Fibroblast of peridontal ligament (primary cell): ENCODE measurements at regions not wholly inside any gene's neighbourhood (a gene's known extent, or its start where the extent isn't known, plus 50 kb on each side); places are given as distances from the start of the nearest gene placed in this dataset.
"Not testable (repeated sequence)": the region's sequence is repeated elsewhere in the genome, so short reads cannot be mapped to it uniquely, and the experiment has no call there.

ENCODE experiments used
- DNase-seq: peaks from one replicate; pipeline ENCODE4 v3.0.0-alpha.2; 2010; ENCODE audit errors: extremely low read depth

DNA sequence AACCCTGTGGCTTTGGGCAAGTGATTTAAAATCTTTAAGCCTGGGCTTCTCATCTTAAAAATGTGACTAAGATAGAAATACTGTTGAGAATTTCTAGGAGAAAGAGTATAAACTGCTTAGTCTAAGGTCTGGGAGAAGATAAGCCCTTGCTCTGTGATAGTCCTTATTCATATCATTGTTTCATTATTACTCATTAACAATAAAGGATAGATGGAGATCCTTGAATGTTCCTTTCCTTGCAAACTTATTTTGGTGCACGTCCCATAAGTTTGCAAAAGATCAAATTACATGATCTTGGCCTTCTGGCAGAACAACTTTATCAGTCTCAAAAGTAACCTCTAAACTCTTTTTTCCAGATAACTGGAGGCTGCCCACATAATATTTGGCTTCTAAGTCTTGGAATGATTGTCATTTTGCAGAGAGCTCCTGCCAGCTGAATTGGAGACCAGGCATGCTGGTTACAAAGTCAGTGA lies 138.3 kb downstream of the FAM124B start:
- peak; percentile 68 for DNase-seq

GRCh38 chr2:224261326-224261725 lies 140.6 kb downstream of the FAM124B start:
- no peak for DNase-seq

DNA sequence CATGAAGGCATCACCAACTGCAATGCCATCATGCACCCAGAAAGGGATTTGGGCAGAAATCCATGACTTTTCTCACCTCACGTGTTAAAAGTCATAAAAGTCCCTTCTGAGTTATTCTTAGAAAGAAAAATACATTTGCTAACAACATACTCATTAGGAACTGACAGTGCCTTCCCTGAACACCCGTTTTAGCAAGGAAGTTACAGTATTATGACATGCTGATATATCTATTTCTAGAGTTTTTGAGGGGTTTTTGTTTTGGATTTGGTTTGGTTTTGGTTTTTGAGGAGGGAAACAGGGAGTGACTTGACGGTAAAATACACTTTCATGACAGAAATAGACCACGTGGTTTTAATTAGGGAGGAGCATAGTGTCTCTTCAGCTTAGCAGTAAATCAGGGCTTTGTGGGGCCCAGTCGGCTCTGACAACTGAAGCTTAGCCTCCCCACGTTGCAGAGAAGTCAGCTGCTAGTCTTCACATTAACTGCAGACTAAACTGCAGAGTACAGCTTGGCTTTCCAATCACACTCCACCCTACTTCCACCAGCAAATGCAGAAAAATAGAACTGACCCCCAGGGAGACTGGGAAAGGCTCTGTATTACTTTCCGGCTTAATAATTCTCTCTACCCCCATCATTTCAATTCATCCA lies 141.4 kb downstream of the FAM124B start:
- peak; percentile 45 for DNase-seq

GRCh38 chr2:224259831-224260230 lies 142.1 kb downstream of the FAM124B start:
- DNase-seq = no peak

DNA sequence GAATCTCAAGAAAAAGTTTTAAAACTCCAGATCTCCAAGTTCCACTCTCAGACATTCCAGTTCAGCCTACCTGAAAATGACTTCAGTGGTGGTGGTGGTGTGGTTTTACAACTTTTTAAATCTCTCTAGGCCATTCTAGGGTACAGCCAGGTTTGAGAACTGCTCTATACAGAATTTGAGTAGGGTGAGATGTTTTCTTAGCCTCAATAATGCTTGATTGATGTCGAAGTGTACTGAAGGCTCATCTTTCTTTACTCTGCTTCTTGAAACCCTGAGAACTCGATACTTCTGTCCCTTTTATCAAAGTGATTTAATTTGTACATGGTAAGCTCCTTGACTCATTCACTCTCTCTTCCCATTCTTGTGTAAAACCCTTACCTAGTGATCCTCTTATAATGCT lies 143.8 kb downstream of the FAM124B start:
- DNase-seq = no peak

- DNase-seq = peak; percentile 49
Measured at GRCh38 chr2:224257156-224257555, 144.8 kb downstream of the FAM124B start.

DNA sequence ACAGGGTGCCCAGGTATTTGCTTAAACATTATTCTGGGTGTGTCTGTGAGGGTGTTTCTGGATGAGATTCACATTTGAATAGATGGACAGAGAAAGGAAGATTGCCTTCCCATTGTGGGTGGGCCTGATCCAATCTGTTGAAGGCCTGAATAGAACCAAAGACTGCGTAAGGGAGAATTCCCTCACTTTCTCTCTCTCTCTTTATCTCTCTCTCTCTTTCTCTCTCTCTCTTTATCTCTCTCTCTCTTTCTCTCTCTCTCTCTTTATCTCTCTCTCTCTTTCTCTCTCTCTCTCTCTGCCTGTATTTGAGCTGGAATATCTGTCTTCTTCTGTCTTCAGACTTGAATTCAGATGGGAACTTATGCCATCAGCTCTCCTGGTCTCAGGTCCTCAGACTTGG lies 148.4 kb downstream of the FAM124B start:
- DNase-seq = no peak

DNA sequence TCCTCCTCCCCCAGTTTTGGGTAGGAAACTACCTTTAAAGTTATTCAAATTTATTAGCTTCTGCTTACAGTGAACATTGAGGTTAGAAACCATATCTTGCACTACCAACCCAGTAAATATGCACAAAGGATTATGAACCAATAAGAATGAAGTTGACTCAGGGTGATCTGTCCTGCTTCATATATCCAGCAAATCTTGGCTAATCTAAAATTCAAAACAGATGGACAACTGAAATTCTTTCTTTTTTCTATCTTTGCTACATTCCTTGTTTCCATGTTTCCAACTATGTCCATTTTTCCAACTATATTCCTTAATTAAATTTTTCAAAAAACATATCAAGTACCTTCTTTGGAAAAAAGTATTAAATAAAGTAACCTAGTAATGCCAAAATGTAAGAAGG lies 149.3 kb downstream of the FAM124B start:
- peak; percentile 94 for DNase-seq

- peak; percentile 72 for DNase-seq
Measured at GRCh38 chr2:224248944-224249371, 152.9 kb downstream of the FAM124B start.

GRCh38 chr2:224242561-224242960 lies 159.3 kb downstream of the FAM124B start:
- peak; percentile 62 for DNase-seq

GRCh38 chr2:224241812-224242211 lies 160.1 kb downstream of the FAM124B start:
- DNase-seq = no peak

- DNase-seq = no peak
Measured at GRCh38 chr2:224241001-224241400, 160.9 kb downstream of the FAM124B start.

GRCh38 chr2:224223851-224224555 lies 177.9 kb downstream of the FAM124B start:
- DNase-seq = no peak

- DNase-seq = peak; percentile 10
Measured at GRCh38 chr2:224222974-224223373, 178.9 kb downstream of the FAM124B start.

DNA sequence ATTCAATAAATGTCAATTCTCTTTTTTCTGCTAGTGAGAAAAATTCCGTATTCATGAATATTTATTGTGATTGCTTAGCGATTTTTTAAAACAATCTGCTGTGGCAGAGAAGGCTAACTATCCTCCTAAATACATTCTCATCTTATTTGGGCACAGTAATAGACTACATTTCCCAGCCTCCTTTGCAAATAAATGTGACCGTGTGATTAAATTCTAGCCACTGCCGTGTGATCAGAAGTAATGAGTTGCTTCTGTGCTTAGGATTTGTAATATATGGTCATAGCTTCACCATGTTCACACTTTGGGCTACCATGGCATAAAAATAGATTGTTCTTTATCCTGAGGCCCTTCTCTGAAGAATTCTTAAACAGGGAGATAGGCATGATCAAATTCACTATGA lies 179.6 kb downstream of the FAM124B start:
- DNase-seq = peak; percentile 57

GRCh38 chr2:224221455-224221913 lies 180.4 kb downstream of the FAM124B start:
- DNase-seq = peak; percentile 98

DNA sequence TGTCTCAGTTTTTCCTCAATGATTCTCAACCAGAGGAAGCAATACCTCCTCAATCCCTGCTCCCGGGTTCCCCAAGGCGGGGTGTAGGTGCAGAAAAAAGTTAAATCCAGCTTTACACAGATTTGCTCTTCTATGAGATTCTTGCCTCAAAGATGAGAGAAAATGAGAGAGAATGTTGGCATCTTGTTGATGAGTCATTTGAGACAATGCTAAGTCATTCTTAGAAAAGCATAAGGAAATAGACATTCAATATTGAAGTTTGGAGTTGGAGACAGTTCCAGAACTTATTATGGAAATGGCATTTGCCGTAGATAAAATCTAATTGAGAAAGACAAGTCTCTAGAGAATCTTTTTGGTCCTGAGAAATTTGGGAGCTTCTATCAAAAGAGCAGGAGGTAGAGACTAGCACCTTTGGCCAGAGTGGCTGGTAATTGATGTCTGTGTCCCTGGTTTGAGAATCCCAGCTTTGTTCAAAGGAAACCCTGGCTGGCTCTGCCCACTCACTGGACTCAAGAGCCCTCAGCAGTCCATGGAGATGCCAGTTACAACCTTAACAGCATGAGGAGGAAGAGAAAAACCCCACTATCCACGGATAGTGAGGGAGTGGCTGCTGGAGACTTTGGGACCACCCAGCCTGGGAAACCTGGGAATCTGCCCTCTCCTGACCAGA lies 181.2 kb downstream of the FAM124B start:
- DNase-seq = peak; percentile 79

DNA sequence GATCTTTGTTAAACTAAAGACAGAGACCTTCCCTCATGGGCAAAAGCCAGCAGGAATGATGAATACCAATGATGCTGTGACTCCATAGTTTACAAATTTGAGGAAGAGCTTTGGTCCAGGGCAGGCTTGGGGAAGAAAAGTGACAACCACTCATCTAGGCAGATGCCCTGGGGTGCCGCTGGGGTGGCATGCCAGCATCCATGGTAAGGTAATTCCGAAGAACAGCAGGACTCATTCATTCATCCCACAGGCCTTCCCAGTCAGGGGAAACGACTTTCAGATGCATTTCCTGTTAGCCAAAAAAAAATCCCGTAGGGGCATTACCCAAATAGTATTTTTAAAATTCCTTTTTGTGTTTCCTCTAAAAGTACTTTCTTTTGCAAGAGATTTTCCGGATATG lies 180.7 kb upstream of the SERPINE2 start:
- no peak for DNase-seq

GRCh38 chr2:224217962-224218347 lies 178.9 kb upstream of the SERPINE2 start:
- peak; percentile 94 for DNase-seq

DNA sequence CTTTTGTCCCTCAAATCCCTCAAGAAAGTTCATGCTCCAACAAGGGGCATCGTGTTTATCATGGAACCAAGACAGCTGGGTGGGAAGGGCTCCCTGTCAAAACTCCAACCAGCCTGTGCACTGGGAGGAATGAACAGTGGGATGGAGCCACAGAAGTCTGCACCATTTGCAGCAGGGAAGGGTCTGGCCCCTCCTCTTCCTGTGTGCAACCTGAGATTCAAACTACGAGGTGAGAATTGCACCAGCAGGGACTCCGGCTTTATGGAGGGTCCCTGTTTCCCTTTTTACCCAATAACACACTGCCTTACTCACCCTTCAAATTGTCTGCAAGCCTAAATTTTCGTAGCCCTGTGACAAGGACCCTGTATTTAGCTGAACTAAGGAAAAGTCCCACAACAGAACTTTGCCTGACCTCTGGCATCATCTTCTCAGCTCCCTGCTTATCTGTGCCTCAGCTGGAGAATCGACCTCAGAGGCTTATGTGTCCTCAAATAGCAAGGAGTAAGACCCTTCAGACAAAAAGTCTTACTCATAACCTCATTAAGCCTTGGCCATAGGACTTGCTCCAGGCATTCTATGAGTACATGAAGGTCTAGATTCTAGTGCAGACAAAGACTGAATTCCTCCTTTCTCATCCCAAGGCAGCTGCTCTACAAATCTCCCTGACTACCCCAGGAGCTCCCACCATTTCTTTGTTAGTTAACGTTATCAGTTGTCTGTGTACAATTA lies 178.3 kb upstream of the SERPINE2 start:
- no peak for DNase-seq

DNA sequence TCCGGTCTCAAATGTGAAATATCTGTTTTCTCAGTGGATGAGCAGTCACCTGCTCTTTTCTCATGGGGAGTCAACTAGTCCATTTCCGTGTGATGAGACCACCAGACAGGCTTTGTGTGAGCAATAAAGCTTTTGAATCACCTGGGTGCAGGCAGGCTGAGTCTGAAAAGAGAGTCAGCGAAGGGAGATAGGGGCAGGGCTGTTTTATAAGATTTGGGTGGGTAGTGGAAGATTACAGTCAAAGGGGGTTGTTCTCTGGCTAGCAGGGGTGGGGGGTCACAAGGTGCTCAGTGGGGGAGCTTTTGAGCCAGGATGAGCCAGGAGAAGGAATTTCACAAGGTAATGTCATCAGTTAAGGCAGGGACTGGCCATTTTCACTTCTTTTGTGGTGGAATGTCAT lies 176.5 kb upstream of the SERPINE2 start:
- DNase-seq = not testable (repeated sequence)

DNA sequence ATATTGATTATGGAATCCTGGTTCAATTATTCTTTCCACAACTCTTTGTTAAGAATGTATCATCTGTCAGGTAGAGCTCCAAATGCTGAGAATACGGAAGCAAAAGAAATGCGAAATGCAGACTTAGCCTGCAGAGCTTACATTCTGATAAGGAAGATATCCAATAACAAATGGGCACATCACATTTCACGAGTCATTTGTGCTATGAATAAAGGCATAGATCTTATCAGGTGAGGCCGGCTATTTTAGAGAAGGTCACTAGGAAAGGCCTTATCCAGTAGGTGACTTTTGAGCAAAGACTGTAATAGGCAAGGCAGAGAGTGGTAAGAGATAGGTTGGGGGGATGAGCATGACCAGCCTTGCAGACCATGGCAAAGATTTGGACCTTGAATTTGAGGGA lies 174.3 kb upstream of the SERPINE2 start:
- DNase-seq = no peak
